T-cell (primary cell): ENCODE measurements at regions not wholly inside any gene's neighbourhood (a gene's known extent, or its start where the extent isn't known, plus 50 kb on each side); places are given as distances from the start of the nearest gene placed in this dataset.

Source experiments
- ATAC-seq, 4 experiments: fragments of 200-7000 bp in 3 of 4; fragments of 150-1000 bp in 1 of 4; cut with Tn5 transposase; replicated peaks in 1 of 4; 1 replicate in 3 of 4; 2 replicates in 1 of 4; pipeline ENCODE4 v1.10.0; 2021; ENCODE audit warnings: moderate library complexity in 3 of 4, mild to moderate bottlenecking in 2 of 4, moderate number of reproducible peaks in 1 of 4
- CTCF ChIA-PET, 2 donors: fragments of 300-600 bp; sonication (Branson Sonifier 250); formaldehyde crosslinking; loops; one replicate each; lab custom pipeline; 2022; ENCODE audit warnings: antibody characterized with exemption in 2 of 2; lab: Charles Lee
- POLR2A ChIA-PET, 2 donors: fragments of 300-600 bp; sonication (Branson Sonifier 250); formaldehyde crosslinking; loops; one replicate each; lab custom pipeline; 2022; ENCODE audit warnings: antibody characterized with exemption in 2 of 2; lab: Charles Lee
- DNase-seq, 35 experiments: peaks; one replicate each; pipeline versions ENCODE4 v3.0.0 to v3.0.0-alpha.2; 2013 to 2023
- H3K27ac ChIP-seq: one replicate; pipeline ENCODE4 v1.5.1; 2013; ENCODE audit warnings: low read length
- H3K27me3 ChIP-seq, 2 experiments: replicated peaks in 1 of 2; 1 replicate in 1 of 2; 2 replicates in 1 of 2; pipeline versions ENCODE4 v1.6.1 to v1.7.0; 2013; ENCODE audit warnings: low read length in 1 of 2, mixed read lengths in 1 of 2; ENCODE audit not compliant: control insufficient read depth in 2 of 2, insufficient read depth in 2 of 2; ENCODE audit errors: extremely low read depth in 1 of 2
- H3K36me3 ChIP-seq, 2 donors: 1 replicate in 1 of 2; 2 replicates in 1 of 2; pipeline versions ENCODE4 v1.6.1 to v1.7.0; 2013; ENCODE audit warnings: low read length in 1 of 2; ENCODE audit not compliant: control insufficient read depth in 2 of 2, insufficient read depth in 1 of 2; ENCODE audit errors: extremely low read depth in 1 of 2
- H3K4me1 ChIP-seq, 2 experiments: 1 replicate in 1 of 2; 2 replicates in 1 of 2; pipeline versions ENCODE4 v1.6.1 to v1.7.0; 2013; ENCODE audit warnings: low read length in 2 of 2, mixed read lengths in 1 of 2; ENCODE audit not compliant: insufficient read depth in 2 of 2, control insufficient read depth in 1 of 2; ENCODE audit errors: extremely low read depth in 1 of 2
- H3K4me3 ChIP-seq, 2 donors: 1 replicate in 1 of 2; 2 replicates in 1 of 2; pipeline versions ENCODE4 v1.5.1 to v1.7.0; 2013; ENCODE audit warnings: mild to moderate bottlenecking in 2 of 2, low read length in 1 of 2, moderate library complexity in 1 of 2; ENCODE audit not compliant: control insufficient read depth in 1 of 2; ENCODE audit errors: extremely low read depth in 1 of 2
- H3K9me3 ChIP-seq: 2 replicates; pipeline ENCODE4 v1.7.0; 2013
- H3K27ac Mint-ChIP-seq, 2 donors: one replicate each; pipeline ENCODE4 v1.8.0; 2020 to 2021; ENCODE audit warnings: mild to moderate bottlenecking in 2 of 2, mixed read lengths in 2 of 2
- H3K27me3 Mint-ChIP-seq, 2 donors: one replicate each; pipeline ENCODE4 v1.8.0; 2021 to 2022; ENCODE audit warnings: mixed read lengths in 2 of 2
- H3K36me3 Mint-ChIP-seq: one replicate; pipeline ENCODE4 v1.8.0; 2021; ENCODE audit warnings: mixed read lengths
- H3K4me1 Mint-ChIP-seq, 3 donors: one replicate each; pipeline ENCODE4 v1.8.0; 2020 to 2022; ENCODE audit warnings: mixed read lengths in 3 of 3, mild to moderate bottlenecking in 1 of 3
- H3K4me3 Mint-ChIP-seq, 3 donors: one replicate each; pipeline ENCODE4 v1.8.0; 2020 to 2022; ENCODE audit warnings: mild to moderate bottlenecking in 3 of 3, mixed read lengths in 3 of 3, moderate library complexity in 3 of 3
- H3K9me3 Mint-ChIP-seq, 3 donors: one replicate each; pipeline ENCODE4 v1.8.0; 2020 to 2022; ENCODE audit warnings: mixed read lengths in 3 of 3
- WGBS: methylation state at CpG from one replicate; pipeline ENCODE4 v1.1.5; 2013; ENCODE audit warnings: missing lambda C conversion rate; ENCODE audit not compliant: insufficient coverage; 5-methylcytosine and 5-hydroxymethylcytosine counted together

DNA sequence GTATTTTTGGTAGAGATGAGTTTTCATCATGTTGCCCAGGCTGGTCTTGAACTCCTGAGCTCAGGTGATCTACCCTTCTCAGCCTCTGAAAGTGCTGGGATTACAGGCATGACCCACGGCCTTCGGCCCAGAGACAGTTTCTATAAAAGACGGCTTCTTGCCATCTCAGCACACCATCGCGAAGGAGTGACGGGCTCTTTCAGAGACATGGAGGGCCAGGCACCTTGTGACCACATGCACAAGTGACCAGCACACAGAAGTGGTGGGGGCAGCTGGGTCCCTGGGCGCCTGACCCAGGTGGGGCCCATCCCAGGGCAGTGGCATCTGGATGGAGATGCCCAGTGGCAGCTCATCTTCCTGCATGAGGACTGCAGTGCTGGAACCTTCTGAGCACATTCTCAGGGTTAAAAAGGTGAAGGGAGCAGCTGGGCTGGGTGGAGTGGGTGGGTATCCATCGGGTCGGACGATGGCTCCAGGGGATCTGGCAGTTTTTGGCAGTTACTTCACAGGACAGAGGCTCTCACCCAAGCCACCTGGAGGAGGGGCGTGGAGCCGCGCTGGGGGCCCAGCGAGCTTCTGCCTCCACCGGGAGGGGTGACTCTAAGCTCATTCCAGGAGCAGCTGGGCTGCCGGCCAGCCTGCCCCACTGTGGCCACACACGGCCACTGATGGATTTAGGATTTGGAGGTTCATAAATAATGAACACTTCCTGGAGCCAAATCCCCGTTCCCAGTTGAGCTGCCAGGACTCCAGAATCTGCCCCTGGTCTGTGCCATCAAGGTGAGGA lies 373.0 kb downstream of the CTTN start:
- H3K4me1 ChIP-seq: no peaks in the 10 kb centered on the region
- H3K4me3 Mint-ChIP-seq: no peak overlapping the region
- WGBS: 83% methylated on average over 15 of the region's 18 CpGs
- ChIA-PET POLR2A (no interaction called here), CTCF (no interaction called here)
- ATAC-seq (no peak), DNase-seq (no peak)
- H3K4me1 Mint-ChIP-seq: no peaks in the 10 kb centered on the region
- no peaks in the 10 kb centered on the region for H3K36me3 ChIP-seq
- peaks cover 0 to 10% (median 8%) of the 10 kb centered on the region in 3 donors for H3K9me3 Mint-ChIP-seq
- H3K27me3 Mint-ChIP-seq: peaks cover 5 to 16% of the 10 kb centered on the region in 2 donors
- no peak overlapping the region for H3K27ac ChIP-seq
- H3K27ac Mint-ChIP-seq: no peak overlapping the region
- no peaks in the 10 kb centered on the region for H3K9me3 ChIP-seq
- H3K4me3 ChIP-seq: no peak overlapping the region
- H3K27me3 ChIP-seq: peaks cover 0 to 9% of the 10 kb centered on the region in 2 experiments
- H3K36me3 Mint-ChIP-seq: no peaks in the 10 kb centered on the region

DNA sequence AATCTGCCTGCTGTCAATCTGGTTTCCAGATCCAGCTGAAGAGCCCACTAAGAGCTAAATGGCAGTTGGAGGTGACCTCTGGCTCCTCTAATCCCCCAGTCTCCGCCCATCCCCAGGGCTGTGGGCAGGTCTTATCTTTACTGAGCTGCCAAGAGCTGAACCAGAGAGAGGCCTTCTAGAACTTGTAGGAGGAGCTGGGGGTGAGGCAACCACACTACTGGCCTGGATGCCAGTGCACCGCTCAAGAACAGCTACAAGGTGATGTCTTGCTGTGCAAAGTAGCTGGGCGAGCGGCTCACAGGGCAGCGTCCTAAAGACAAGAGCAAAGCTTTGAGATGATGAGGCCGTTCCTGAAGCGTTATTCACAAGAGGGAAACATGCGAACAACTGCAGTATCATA lies 374.6 kb downstream of the CTTN start:
- Mint-ChIP-seq H3K4me1 (no peaks in the 10 kb centered on the region), H3K36me3 (no peaks in the 10 kb centered on the region), H3K27me3 (peaks cover 0 to 5% of the 10 kb centered on the region in 2 donors), H3K9me3 (peaks cover 0 to 11% (median 10%) of the 10 kb centered on the region in 3 donors), H3K4me3 (no peak overlapping the region), H3K27ac (no peak overlapping the region)
- no peak for ATAC-seq
- H3K4me3 ChIP-seq: no peak overlapping the region
- peaks cover 0 to 5% of the 10 kb centered on the region in 2 experiments for H3K27me3 ChIP-seq
- no peaks in the 10 kb centered on the region for H3K4me1 ChIP-seq
- POLR2A ChIA-PET: no interaction called here
- no peak for DNase-seq
- H3K27ac ChIP-seq: no peak overlapping the region
- WGBS: 93% methylated on average over 7 of the region's 8 CpGs
- H3K9me3 ChIP-seq: no peaks in the 10 kb centered on the region
- no peaks in the 10 kb centered on the region for H3K36me3 ChIP-seq
- CTCF ChIA-PET: no interaction called here

DNA sequence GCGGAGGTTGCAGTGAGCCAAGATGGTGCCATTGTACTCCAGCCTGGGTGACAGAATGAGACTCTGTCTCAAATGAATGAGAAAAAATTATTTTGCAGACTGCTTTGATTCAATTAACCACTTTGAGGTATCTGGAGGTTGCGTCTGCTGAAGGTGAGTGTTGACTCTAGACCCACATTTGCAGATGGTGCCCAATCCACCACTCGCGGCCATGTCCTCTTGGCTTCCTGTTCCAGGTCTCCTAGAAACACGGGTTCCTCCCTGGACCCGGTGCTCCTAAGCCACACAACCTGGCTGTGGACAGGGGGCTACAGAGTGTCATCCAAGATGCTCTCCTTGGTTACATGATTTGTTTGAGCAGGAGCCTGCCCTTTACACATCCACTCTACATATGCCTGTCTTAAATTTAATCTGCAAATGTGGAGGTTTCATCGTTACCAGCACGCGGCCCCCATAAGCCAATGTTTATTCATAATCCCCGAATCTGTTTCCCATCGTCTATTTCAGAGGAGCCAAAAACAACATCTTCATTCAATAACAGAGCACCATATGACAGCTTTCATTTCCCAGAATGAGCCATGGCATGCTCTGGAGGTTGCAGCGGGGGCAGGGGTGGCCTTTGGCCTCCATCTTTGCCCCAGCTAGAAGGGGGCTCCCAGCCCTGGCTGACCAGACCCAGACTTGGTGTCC lies 377.2 kb downstream of the CTTN start:
- ChIA-PET CTCF (no interaction called here), POLR2A (no interaction called here)
- Mint-ChIP-seq H3K4me1 (no peaks in the 10 kb centered on the region), H3K27me3 (no peaks in the 10 kb centered on the region), H3K27ac (no peak overlapping the region), H3K9me3 (peaks cover 0 to 11% (median 10%) of the 10 kb centered on the region in 3 donors), H3K36me3 (no peaks in the 10 kb centered on the region), H3K4me3 (no peak overlapping the region)
- WGBS: 96% methylated on average over 9 of the region's 12 CpGs
- H3K27ac ChIP-seq: no peak overlapping the region
- H3K27me3 ChIP-seq: no peaks in the 10 kb centered on the region
- no peak overlapping the region for H3K4me3 ChIP-seq
- H3K4me1 ChIP-seq: no peaks in the 10 kb centered on the region
- no peaks in the 10 kb centered on the region for H3K9me3 ChIP-seq
- H3K36me3 ChIP-seq: no peaks in the 10 kb centered on the region
- no peak for ATAC-seq
- no peak for DNase-seq

DNA sequence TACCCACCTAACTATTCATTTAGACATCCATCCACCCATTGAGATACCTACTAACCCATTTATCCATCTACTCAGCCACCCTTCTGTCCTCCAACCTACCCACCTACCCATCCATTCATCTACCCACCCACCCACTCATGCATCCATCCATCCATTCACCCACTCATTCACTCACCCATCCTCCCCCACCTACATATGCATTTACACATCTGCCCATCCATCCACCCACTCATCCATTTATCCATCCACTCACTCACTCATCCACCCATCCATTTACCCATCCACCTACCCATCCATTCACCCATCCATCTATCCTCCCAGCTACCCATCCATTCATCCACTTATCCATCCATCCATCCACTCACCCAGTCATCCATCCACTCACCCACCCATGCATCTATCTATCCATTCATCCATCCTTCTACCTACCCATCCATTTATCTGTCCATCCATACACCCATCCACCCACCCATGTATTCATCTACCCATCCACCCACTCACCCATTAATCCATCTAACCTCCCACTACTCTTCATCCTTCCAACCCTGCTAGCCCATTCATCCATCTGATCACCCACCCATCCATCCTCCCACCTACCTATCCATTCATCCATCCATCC lies 378.7 kb downstream of the CTTN start:
- Mint-ChIP-seq H3K27ac (no peak overlapping the region), H3K4me3 (no peak overlapping the region), H3K27me3 (no peaks in the 10 kb centered on the region), H3K4me1 (no peaks in the 10 kb centered on the region), H3K9me3 (peaks cover 0 to 11% (median 10%) of the 10 kb centered on the region in 3 donors), H3K36me3 (no peaks in the 10 kb centered on the region)
- H3K27ac ChIP-seq: no peak overlapping the region
- no peaks in the 10 kb centered on the region for H3K9me3 ChIP-seq
- H3K27me3 ChIP-seq: no peaks in the 10 kb centered on the region
- no peaks in the 10 kb centered on the region for H3K36me3 ChIP-seq
- H3K4me1 ChIP-seq: no peaks in the 10 kb centered on the region
- no peak for DNase-seq
- ChIA-PET CTCF (no interaction called here), POLR2A (no interaction called here)
- H3K4me3 ChIP-seq: no peak overlapping the region
- ATAC-seq: no peak

DNA sequence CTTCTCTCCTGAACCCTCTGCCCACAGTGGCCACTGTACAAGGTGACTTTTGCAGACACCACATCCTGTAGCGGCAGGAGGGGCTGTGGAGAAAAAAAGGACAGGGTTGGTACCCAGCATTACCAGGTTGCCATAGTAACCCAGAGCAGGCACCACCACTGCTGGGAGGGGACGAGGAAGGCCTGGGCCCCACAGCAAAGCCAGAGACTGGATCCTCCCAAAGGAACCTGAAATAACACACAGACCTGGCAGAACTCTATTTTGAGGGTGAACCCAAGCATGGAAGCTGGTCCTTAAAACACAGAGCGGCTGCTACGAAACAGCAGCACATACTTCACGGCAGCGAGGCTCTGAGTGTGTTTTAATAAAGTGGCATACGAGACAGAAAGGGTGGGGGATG lies 380.6 kb downstream of the CTTN start:
- no peak overlapping the region for H3K27ac ChIP-seq
- Mint-ChIP-seq H3K4me1 (no peaks in the 10 kb centered on the region), H3K27ac (no peak overlapping the region), H3K9me3 (peaks cover 0 to 10% (median 3%) of the 10 kb centered on the region in 3 donors), H3K27me3 (no peaks in the 10 kb centered on the region), H3K4me3 (no peak overlapping the region), H3K36me3 (no peaks in the 10 kb centered on the region)
- H3K27me3 ChIP-seq: peaks cover 0 to 7% of the 10 kb centered on the region in 2 experiments
- ChIA-PET POLR2A (no interaction called here), CTCF (no interaction called here)
- H3K4me1 ChIP-seq: no peaks in the 10 kb centered on the region
- ATAC-seq (no peak), DNase-seq (no peak)
- no peak overlapping the region for H3K4me3 ChIP-seq
- WGBS: 100% methylated on average over 2 of the region's 7 CpGs
- no peaks in the 10 kb centered on the region for H3K36me3 ChIP-seq
- H3K9me3 ChIP-seq: no peaks in the 10 kb centered on the region

GRCh38 chr11:70779433-70780245 lies 381.3 kb downstream of the CTTN start:
- no peak overlapping the region for H3K27ac ChIP-seq
- no peak overlapping the region for H3K27ac Mint-ChIP-seq
- no peak overlapping the region for H3K4me3 Mint-ChIP-seq
- H3K4me1 Mint-ChIP-seq: no peaks in the 10 kb centered on the region
- ATAC-seq (no peak), DNase-seq (no peak)
- H3K9me3 ChIP-seq: no peaks in the 10 kb centered on the region
- peaks cover 0 to 8% of the 10 kb centered on the region in 2 experiments for H3K27me3 ChIP-seq
- H3K27me3 Mint-ChIP-seq: no peaks in the 10 kb centered on the region
- peaks cover 0 to 8% (median 0%) of the 10 kb centered on the region in 3 donors for H3K9me3 Mint-ChIP-seq
- no peaks in the 10 kb centered on the region for H3K4me1 ChIP-seq
- WGBS: 83% methylated on average over 7 of the region's 9 CpGs
- CTCF ChIA-PET: no interaction called here
- no peak overlapping the region for H3K4me3 ChIP-seq
- no peaks in the 10 kb centered on the region for H3K36me3 Mint-ChIP-seq
- H3K36me3 ChIP-seq: no peaks in the 10 kb centered on the region
- POLR2A ChIA-PET: no interaction called here
